ENCODE measurements at regions not wholly inside any gene's neighbourhood (a gene's known extent, or its start where the extent isn't known, plus 50 kb on each side); places are given as distances from the start of the nearest gene placed in this dataset.

GRCh38 chr21:28159396-28159795, 833.3 kb downstream of the LTN1 start:
- TF ChIP-seq EZH2phosphoT487 (IDR thresholded peaks at IDR 0.05; ENCODE audit: insufficient read depth, low read depth) (no peak), EZH2 (IDR thresholded peaks at IDR 0.05; ENCODE audit: insufficient read depth, poor library complexity, severe bottlenecking) (no peak)

All from GM23248 (cell line).